A549 (cell line): ENCODE measurements at regions not wholly inside any gene's neighbourhood (a gene's known extent, or its start where the extent isn't known, plus 50 kb on each side); places are given as distances from the start of the nearest gene placed in this dataset.

Source experiments
- RAD21 ChIP-seq, 2 experiments: fragments of >200 bp in 1 of 2; sonication (Bioruptor Twin) in 1 of 2; formaldehyde crosslinking in 1 of 2; IDR thresholded peaks in 1 of 2; conservative IDR thresholded peaks in 1 of 2; 2 replicates in 1 of 2; 3 replicates in 1 of 2; pipeline ENCODE4 v1.6.1; 2012 to 2018; ENCODE audit warnings: inconsistent platforms in 1 of 2
- SMC3 ChIP-seq: fragments of >200 bp; sonication (Bioruptor Twin); formaldehyde crosslinking; IDR thresholded peaks from 3 replicates; pipeline ENCODE4 v1.6.1; 2018; ENCODE audit warnings: inconsistent platforms
- TF ChIP-seq, protein P1 (sequence below): fragments of >200 bp; sonication (Bioruptor Twin); formaldehyde crosslinking; IDR thresholded peaks from 3 replicates; pipeline ENCODE4 v1.5.1; 2016

GRCh38 chr2:143822736-143823135 is 693.5 kb downstream of the ARHGAP15 start:
- TF ChIP-seq, protein P1, sequence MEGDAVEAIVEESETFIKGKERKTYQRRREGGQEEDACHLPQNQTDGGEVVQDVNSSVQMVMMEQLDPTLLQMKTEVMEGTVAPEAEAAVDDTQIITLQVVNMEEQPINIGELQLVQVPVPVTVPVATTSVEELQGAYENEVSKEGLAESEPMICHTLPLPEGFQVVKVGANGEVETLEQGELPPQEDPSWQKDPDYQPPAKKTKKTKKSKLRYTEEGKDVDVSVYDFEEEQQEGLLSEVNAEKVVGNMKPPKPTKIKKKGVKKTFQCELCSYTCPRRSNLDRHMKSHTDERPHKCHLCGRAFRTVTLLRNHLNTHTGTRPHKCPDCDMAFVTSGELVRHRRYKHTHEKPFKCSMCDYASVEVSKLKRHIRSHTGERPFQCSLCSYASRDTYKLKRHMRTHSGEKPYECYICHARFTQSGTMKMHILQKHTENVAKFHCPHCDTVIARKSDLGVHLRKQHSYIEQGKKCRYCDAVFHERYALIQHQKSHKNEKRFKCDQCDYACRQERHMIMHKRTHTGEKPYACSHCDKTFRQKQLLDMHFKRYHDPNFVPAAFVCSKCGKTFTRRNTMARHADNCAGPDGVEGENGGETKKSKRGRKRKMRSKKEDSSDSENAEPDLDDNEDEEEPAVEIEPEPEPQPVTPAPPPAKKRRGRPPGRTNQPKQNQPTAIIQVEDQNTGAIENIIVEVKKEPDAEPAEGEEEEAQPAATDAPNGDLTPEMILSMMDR, result no peak
- no peak for TF ChIP-seq RAD21 (conservative IDR thresholded peaks at IDR 0.05 in 1 of 2, IDR thresholded peaks at IDR 0.05 in 1 of 2)
- no peak for TF ChIP-seq SMC3
